DMS53 (cell line): ENCODE measurements at regions not wholly inside any gene's neighbourhood (a gene's known extent, or its start where the extent isn't known, plus 50 kb on each side); places are given as distances from the start of the nearest gene placed in this dataset.
"Not testable (repeated sequence)": the region's sequence is repeated elsewhere in the genome, so short reads cannot be mapped to it uniquely, and the experiment has no call there.

Source experiments
- DNase-seq: peaks from one replicate; lab custom pipeline; 2025; lab: John Stamatoyannopoulos, UW

DNA sequence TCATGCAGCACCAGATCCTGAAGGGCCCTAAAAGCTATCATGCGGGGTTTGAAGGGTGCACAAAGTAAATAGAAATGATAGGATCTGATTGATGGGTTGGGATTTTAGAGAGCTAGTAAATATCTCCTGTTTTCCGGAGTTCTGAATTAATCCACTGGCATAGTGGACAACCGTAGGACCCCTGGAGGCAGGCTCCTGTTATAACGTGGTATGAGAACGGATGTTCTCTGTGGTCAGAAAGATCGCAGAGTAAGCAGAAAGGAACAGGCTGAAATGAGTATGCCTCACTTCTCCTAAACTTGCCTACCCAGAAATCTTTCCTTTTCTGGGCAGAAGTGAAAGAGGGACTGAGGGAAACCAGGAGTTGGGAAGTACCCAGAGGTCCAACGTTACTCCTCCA lies 470.8 kb downstream of the AJAP1 start:
- no peak for DNase-seq

DNA sequence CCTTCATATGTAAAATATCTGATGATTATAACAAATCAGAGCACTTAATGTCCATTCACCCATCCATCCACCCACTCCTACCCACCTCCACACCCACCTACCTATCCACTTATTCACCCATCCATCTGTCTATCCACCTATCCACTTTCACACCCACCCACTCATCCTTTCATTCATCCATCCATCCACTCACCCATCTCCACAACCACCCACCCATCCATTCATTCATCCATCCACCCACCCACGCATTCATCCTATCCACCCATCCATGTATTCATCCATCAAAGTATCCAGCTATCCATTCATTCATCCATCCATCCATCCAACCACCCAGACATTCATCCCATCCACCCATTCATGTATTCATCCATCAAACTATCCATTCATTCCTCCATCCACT lies 466.1 kb downstream of the AJAP1 start:
- no peak for DNase-seq

DNA sequence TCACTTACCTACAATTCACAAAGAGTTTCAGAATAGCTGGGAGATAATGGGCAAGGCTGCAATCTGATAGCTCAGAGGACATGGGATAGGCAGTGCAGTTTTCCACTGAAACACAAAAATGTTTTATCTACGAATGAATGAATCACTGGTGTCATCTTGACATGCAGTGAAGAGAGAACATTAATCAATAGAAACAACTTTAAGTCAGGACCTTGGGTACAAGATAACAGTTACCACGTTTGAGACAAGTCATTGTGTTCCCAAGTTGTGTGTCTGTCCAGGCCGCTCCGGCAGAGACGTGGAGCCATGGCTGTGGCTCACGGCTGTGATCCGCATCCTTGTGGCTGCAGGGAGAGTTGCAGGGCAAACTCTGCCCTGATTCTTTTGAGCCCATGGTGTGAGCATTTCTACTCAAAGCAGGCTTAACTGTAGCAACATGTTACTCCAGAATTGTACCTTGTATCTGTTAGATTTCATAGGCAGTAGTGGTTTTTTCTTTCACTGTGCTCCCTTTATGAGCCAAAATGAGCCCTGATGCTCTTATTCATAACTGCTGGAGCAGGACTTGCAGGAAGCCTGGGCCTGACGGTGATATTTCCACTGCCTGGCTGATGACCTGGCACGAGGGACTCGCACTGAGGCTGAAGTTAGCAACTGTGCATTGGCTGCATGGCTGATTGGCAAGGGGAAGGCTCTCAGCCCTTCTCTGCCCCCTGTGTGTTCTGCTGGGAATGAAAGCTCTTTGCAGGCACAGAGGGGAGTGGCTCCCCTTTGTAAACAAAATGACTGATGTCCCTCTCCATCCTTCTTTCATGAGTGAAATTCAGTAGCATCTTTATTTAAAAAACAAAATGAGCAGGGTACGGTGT lies 465.2 kb downstream of the AJAP1 start:
- peak; percentile 27 for DNase-seq

DNA sequence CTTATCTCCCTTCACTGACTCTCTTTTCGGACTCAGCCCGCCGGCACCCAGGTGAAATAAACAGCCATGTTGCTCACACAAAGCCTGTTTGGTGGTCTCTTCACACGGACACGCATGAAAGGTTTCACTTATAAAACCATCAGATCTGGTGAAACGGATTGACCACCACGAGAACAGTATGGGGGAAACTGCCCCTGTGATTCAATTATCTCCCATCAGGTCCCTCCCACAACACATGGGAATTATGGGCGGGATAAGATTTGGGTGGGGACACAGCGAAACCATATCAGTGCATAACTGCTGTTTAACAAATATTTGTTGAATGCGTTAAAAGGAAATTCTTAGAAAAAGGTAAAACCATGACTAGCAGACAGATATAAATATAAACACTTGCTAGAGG lies 464.4 kb downstream of the AJAP1 start:
- not testable (repeated sequence) for DNase-seq

DNA sequence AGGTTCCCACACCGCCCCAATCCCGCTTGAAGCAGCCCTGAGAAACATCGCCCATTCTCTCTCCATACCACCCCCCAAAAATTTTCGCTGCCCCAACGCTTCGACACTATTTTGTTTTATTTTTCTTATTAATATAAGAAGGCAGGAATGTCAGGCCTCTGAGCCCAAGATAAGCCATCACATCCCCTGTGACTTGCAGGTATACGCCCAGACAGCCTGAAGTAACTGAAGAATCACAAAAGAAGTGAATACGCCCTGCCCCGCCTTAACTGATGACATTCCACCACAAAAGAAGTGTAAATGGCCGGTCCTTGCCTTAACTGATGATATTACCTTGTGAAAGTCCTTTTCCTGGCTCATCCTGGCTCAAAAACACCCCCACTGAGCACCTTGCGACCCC lies 463.9 kb downstream of the AJAP1 start:
- DNase-seq = not testable (repeated sequence)

DNA sequence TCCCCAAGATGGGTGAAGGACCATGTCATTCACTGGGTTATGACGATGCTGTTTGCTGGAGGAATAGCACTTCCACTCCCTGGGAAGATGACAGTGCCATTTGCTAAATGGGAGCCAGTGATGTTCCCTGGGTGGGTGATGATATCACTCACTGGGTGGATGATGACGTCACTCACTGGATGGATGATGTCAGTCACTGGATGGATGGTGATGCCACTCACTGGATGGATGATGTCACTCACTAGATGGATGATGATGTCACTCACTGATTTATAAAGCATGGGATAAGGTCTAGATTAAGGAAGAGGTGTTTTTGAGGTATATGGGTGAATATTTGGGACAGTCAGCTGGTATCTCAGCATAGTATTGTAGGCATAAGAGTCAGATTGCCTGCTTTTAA lies 457.2 kb downstream of the AJAP1 start:
- DNase-seq = peak; percentile 9

DNA sequence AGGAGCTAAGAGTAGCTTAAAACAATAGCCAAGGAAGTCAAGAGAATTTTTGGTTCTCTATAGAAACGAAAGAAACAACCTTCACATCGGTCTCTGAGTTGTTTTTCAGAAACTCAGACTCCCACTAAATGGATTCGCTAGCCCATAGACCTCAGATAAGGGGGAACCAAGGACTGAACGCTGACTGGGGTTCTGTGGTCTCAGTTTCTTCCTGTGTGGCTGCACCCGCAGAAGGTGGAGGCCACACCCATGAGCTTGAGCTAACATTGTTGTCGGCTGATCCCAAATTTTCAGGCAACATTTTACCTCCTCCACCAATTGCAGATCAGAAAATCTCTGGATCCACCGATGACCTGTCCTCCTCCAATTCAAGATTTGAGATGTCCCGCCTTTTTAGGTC lies 456.1 kb downstream of the AJAP1 start:
- no peak for DNase-seq

DNA sequence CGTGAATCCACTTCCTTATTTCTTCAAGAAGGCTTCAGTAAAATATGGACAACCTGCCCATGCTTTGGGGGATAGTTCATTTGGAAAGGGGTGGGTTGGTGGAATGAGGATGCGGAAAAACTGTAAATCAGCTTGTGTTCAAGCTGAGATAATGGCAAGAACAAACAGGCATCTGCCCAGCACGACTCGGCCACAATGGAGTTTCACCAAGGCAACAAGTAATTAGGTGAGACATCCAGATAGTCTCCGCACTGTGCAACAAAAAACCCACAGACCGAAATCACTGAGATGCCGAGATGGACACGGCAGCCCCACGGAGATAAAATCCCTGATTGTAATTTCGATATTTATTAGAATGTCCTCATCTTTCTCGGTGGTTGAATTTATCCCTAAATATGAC lies 455.2 kb downstream of the AJAP1 start:
- DNase-seq = no peak

DNA sequence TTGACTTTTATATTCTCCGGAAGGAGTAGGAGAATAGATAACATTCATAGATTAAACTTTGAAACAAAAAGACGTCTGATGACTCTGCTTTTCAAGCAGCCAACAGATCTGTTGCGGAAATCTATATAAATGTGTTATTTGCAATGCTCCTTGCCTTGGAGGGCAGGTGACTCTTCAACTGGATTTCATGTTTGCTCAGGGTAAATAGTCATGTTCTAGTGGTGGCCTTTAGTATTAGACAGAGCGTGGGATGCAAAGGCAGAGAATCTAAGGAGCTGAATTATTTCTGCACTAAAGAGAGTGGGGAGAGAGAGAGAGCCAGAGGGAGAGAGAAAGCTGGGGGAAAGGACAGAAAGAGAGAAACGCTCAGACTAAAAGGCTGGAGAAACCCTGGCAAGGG lies 454.3 kb downstream of the AJAP1 start:
- DNase-seq = peak; percentile 24

DNA sequence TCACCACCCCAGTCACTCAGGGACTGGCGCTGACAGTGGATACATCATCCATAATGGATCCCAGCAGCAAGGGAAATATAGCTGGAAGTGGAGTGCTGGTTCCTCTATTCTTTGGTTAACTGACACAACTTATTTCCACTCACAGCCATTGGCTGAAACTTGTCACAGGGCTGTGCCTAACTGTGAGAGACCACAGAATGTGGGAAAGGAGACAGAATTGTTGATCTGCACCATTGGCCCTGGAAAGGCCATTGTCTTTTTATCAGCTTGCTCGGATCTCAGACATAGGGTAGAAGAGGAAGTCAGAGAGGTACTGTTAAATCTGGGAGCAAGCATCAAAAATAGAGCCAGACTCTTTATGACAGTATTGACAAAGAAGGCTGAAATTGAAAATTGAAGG lies 451.3 kb downstream of the AJAP1 start:
- no peak for DNase-seq

DNA sequence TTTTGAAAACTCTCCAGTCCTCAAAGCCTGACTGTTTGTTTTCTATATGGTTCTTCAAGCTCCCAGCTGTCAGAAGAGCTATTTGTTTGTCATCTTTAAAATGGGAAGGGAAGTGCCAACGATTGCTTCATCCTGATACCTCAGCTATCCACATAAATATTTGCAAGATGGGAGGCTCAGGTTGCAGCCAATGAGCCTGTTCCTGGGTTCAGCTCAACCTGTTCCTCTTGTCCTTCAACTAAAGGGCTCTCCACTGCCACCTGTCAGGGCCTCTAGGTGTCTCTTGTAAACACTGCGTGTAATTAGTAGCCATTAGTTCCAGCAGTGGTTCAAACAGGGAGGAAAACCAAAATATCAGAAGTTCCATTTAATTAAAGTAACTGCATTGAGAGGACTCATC lies 445.1 kb downstream of the AJAP1 start:
- DNase-seq = peak; percentile 31

DNA sequence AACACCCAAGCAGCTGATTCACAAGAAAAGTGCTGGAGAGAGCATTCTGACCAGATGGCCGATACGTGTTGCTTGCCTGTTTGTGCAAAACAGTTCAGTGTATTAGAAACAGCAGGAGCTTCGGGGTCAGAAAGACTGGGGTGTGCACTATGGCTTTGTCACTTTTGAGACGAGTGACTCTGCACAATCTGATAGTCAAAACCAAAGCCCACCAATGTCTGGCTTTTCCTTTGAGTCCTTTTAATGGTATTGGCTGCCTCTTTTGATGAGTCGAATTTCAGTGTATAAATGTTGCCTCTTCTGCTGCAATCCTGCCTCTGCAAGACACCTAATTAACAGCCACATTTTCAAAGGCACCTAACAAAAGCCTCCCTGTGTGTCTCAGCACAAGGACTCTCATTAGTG lies 444.6 kb downstream of the AJAP1 start:
- no peak for DNase-seq

DNA sequence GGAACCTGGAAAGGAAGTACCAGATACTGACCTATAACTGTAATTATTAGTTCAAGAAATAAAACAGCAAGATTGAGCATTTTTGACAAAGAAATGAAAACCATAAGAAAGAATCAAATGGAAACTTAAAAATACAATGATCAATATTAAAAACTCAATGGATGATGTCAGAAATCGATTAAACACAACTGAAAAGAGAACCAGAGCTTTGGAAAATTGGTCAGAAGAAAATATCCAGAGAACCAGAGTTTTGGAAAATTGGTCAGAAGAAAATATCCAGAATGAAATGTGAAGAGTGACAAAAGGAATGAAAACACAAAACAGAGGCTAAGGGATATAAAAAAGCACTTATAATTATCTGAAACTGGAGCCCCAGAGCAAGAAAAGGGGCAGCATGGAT lies 438.6 kb downstream of the AJAP1 start:
- DNase-seq = no peak

DNA sequence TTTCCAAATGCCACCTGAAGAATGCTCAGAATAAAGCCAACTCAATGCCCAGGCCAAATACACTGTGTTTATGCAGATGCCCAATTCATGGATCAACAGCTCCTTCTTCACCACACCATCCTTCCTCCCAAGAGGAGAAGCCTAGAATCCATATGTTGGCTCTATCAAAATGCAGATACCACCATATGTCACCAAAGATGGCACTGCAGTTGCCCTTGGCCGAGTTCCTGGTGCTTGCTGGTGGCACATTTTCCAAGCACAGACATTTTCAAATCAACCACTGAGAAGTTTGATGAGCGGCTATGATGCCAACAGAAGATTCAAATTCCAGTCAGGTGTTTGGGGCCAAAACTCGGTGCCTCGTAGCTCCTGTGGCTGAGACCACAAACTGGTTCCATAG lies 430.3 kb downstream of the AJAP1 start:
- DNase-seq = no peak

DNA sequence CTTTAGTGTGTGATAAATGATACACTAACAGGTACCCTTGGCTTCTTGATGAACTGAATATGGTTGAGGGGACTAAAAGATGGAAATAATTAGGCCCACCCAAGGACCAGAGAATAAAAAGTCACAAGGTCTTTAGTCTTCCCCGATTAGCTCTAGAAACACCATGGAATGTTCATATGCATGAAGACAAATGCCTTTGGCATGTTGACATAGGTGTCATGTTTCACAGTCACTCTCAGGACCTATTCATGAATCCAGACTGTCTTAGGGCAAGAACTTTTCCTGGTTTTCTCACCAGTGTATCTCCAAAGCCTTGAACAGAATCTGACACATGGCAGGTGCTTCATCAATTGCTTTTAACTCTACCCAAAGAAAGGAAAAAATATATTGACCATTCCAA lies 412.8 kb downstream of the AJAP1 start:
- no peak for DNase-seq

DNA sequence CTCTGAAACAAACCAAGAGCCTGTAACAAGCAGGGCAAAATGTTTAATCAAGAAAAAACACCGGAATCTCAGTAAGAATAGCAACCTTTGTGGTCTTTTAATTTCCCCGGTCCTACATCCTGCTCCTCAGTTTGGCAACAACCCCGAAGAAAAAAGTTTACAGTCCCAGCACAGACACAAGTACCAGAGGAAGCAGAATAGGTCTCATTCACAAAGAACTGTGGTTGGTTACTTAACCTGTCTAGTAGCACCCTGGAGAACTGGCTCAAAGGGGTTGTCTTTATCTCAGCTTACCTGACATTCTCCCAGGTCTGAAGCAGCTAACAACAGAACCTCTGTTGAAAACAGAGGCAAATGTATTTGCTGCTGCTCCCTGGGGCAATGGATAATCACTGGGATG lies 399.3 kb downstream of the AJAP1 start:
- no peak for DNase-seq

DNA sequence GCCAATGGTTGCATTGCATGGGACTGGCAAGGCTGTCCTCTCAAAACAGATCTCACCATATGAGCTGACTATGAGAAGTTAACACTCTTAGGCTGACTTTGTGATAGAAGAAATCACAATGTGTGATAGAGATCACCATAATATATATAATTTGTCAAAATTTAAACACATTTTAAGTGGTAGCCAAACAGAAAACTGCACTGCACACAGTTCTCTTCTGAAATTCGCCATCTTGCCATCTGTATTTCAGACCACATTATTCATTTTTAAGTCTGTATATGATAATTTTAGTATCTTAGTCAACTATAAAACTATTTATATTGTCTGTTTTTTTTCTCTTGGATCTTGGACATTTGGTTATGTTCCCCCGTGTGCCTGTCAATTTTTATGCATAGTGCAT lies 374.7 kb downstream of the AJAP1 start:
- no peak for DNase-seq

DNA sequence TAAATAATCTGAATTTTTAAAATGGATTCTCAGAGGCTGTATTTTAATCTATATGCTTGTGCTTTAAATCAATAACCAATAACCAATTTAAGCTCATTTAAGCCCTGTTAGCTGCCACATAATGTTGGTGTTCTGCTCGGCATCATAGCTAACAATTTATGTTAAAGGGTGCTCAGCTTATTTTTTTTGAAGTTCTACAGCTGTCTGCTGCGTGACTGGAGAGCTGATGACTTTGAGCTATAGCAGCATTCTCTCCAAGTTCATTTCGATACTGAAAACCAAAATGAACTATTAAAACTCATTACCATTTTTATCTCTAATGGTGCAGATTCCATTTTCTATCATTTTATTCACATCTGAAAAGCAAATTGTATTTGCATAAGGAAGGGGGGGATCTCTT lies 357.8 kb downstream of the AJAP1 start:
- DNase-seq = no peak

DNA sequence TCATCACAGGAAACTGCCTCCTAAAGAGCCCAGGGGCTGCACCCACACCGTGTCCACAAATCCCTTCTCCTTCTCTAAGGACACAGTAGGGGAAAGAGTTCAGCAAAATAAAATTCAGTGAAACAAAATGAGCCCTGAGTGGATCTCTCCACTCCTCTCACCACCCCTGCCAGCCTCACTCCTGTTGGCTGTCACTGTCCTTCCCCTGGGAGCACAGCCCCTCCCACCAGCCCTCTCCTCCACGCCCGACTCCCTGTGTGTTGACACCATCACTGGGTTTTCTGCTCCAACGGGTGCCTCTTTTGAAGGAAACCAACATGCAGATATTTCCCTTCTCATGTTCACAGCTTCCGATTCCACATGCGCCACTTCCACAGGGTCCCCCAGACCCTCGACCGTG lies 356.2 kb downstream of the AJAP1 start:
- DNase-seq = no peak

DNA sequence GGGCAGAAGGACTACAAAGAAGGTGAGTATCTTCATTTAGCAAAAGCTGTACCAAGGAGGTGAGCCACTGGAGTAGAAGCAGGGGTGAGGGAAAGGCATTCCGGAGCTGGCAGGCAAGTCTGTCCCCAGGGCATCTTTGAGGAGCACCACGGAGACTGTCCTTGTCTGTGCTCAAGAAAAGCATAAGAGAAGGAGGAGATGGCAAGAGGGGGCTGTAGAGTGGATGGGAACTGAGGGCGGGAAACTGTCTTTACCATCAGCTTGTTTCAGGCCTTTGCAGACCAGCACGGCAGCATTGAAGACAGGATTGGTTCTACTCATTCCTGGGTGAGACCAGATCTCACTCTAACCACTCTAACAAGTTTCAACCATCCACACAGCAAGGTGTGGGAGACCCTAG lies 355.8 kb downstream of the AJAP1 start:
- no peak for DNase-seq

DNA sequence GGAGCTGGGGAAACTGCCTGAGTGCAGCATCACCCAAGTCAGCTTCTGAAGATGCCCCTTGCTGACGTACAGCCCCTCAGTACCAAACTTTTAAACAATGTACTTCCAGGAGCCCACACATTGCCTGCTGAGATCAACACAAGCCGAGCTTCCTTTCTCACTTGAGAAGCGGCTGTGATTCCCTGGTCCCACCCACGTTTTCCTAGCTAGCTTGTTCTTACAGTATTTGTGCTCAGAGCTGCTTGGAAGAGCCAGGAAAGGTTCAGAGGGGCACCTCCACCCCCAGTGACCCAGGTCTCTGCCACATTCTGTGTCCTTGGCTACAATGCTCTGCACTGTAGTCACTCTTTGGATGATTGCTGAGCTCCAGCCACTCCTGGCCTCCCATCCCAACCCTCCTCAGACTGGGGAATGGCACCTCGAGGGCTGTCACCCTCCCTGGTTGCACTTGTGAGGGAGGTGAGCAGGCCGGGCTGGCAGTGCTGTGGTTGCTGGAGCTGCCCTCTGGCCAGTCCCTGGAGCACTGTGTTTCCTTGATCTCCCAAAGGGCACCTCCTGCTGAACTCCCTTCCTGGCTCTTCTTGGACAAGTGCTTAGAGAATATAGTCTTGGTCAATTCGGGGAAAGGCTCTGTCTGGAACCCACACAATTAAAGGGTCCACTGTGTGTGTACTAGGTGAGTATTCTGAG lies 355.1 kb downstream of the AJAP1 start:
- no peak for DNase-seq

DNA sequence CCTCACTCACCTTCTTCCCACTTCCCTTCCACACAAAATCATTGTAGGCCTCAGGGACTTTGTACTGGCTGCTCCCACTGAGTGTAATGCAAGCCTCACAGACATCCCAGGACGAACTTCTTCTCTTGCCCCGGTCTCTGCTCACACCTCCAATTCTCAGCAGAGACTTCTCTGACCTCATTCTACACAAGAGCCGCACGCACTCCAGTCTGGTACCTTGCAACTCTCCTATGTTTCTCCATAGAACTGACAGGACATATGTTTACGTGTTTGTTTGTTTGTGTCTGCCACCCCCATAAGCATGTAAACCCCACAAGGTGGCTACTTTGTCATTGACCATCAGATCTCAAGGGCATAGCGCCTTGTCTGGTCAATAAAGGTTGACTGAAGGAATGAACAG lies 350.8 kb downstream of the AJAP1 start:
- no peak for DNase-seq

DNA sequence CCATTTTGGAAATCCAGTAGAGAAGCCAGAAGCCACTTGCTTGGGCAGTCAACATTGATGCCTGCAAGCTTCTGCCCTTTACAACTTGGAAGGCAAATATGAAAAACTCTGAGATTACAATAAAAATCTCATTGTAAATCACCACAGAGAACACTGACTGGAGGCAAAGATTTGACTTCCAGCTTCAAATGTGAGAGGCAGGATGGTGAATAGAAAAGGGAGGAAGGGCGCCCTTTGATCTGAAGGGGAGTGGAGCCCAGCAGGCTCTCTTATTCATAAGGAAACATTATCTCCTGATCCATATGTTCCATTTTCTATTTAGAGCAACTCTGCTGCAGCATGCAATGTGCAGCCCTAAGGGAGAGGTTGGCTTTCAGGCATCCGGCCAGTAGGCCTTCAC lies 348.3 kb downstream of the AJAP1 start:
- no peak for DNase-seq

DNA sequence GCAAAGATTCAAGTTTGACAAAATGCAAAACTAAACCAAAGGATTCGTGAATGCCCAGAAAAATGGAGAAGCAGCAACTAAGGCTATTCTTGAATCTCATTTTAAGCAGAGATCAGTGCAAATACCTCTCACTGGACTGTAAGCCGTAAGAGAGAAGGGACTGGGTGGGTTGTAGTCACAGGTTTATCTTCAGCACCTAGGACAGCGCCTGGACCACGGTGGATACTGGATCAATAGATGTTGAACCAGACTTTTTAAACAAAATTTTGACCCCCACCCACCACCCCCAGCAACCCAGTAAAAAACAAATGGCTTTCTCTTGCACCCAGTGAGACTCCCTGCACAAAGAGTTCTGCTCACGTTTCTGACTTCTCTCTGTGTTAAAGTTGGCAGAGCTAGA lies 347.1 kb downstream of the AJAP1 start:
- DNase-seq = no peak
